Trophoblast cell (in vitro differentiated cells and primary cell): ENCODE measurements at regions not wholly inside any gene's neighbourhood (a gene's known extent, or its start where the extent isn't known, plus 50 kb on each side); places are given as distances from the start of the nearest gene placed in this dataset.

Experiments
- DNase-seq, 2 donors: peaks; one replicate each; pipeline ENCODE4 v3.0.0-alpha.2; 2016
- H2AFZ ChIP-seq: 2 replicates; pipeline ENCODE4 v1.6.1; 2013; ENCODE audit warnings: low read length, moderate library complexity, mild to moderate bottlenecking; ENCODE audit not compliant: insufficient read depth, poor library complexity
- H2AK5ac ChIP-seq: 2 replicates; pipeline ENCODE4 v1.6.1; 2013; ENCODE audit warnings: mild to moderate bottlenecking, low read length
- H2BK120ac ChIP-seq: 2 replicates; pipeline ENCODE4 v1.6.1; 2013; ENCODE audit warnings: low read length, mild to moderate bottlenecking, moderate library complexity; ENCODE audit not compliant: insufficient read depth, poor library complexity
- H2BK12ac ChIP-seq: 2 replicates; pipeline ENCODE4 v1.6.1; 2013; ENCODE audit warnings: mild to moderate bottlenecking, low read length, moderate library complexity
- H2BK5ac ChIP-seq: 2 replicates; pipeline ENCODE4 v1.6.1; 2013; ENCODE audit warnings: low read length, low read depth, moderate library complexity, mild to moderate bottlenecking; ENCODE audit not compliant: poor library complexity
- H3K14ac ChIP-seq: 2 replicates; pipeline ENCODE4 v1.6.1; 2013; ENCODE audit warnings: mild to moderate bottlenecking, low read length
- H3K18ac ChIP-seq: 2 replicates; pipeline ENCODE4 v1.6.1; 2013; ENCODE audit warnings: mild to moderate bottlenecking, low read length
- H3K23ac ChIP-seq: 2 replicates; pipeline ENCODE4 v1.6.1; 2013; ENCODE audit warnings: low read length
- H3K27ac ChIP-seq: 2 replicates; pipeline ENCODE4 v1.5.1; 2013; ENCODE audit warnings: low read depth, mild to moderate bottlenecking, inconsistent platforms, low read length, moderate library complexity
- H3K27me3 ChIP-seq: 2 replicates; pipeline ENCODE4 v1.6.1; 2013; ENCODE audit warnings: inconsistent platforms, mild to moderate bottlenecking, low read length, moderate library complexity; ENCODE audit not compliant: insufficient read depth
- H3K36me3 ChIP-seq, 2 experiments: 1 replicate in 1 of 2; 2 replicates in 1 of 2; pipeline ENCODE4 v1.6.1; 2013; ENCODE audit warnings: low read length in 2 of 2, mild to moderate bottlenecking in 2 of 2, moderate library complexity in 1 of 2; ENCODE audit not compliant: insufficient read depth in 2 of 2, control insufficient read depth in 1 of 2
- H3K4ac ChIP-seq: 2 replicates; pipeline ENCODE4 v1.6.1; 2013; ENCODE audit warnings: low read depth, mild to moderate bottlenecking, low read length, moderate library complexity
- H3K4me1 ChIP-seq, 2 experiments: 1 replicate in 1 of 2; 2 replicates in 1 of 2; pipeline ENCODE4 v1.6.1; 2013; ENCODE audit warnings: low read length in 2 of 2, mild to moderate bottlenecking in 2 of 2, moderate library complexity in 1 of 2; ENCODE audit not compliant: insufficient read depth in 2 of 2, control insufficient read depth in 1 of 2
- H3K4me2 ChIP-seq: 2 replicates; pipeline ENCODE4 v1.6.1; 2013; ENCODE audit warnings: inconsistent platforms, mild to moderate bottlenecking, low read length, moderate library complexity
- H3K4me3 ChIP-seq: 2 replicates; pipeline ENCODE4 v1.5.1; 2013; ENCODE audit warnings: mild to moderate bottlenecking, low read depth, low read length, inconsistent platforms
- H3K79me1 ChIP-seq: one replicate; pipeline ENCODE4 v1.6.1; 2013; ENCODE audit warnings: low read length
- H3K79me2 ChIP-seq: 2 replicates; pipeline ENCODE4 v1.6.1; 2013; ENCODE audit warnings: low read length, mild to moderate bottlenecking; ENCODE audit not compliant: control insufficient read depth, insufficient read depth, poor library complexity
- H3K9ac ChIP-seq: 2 replicates; pipeline ENCODE4 v1.6.1; 2013; ENCODE audit warnings: mild to moderate bottlenecking, low read length
- H3K9me3 ChIP-seq: 2 replicates; pipeline ENCODE4 v1.6.1; 2013; ENCODE audit warnings: low read depth, mild to moderate bottlenecking, control low read depth, inconsistent platforms, low read length; ENCODE audit not compliant: insufficient read depth
- H4K12ac ChIP-seq: 2 replicates; pipeline ENCODE4 v1.6.1; 2013; ENCODE audit warnings: low read depth, mild to moderate bottlenecking, low read length, moderate library complexity
- H4K8ac ChIP-seq: 2 replicates; pipeline ENCODE4 v1.6.1; 2013; ENCODE audit warnings: low read depth, mild to moderate bottlenecking, low read length, moderate library complexity
- H4K91ac ChIP-seq: one replicate; pipeline ENCODE4 v1.6.1; 2013; ENCODE audit warnings: low read depth, mild to moderate bottlenecking, low read length, moderate library complexity
- WGBS: extraction: QIAGEN DNeasy Blood & Tissue Kit; methylation state at CpG from one replicate; pipeline ENCODE4 v1.1.7; 2013; ENCODE audit warnings: missing lambda C conversion rate; ENCODE audit not compliant: insufficient read length, insufficient coverage; ENCODE audit errors: extremely low coverage; 5-methylcytosine and 5-hydroxymethylcytosine counted together

DNA sequence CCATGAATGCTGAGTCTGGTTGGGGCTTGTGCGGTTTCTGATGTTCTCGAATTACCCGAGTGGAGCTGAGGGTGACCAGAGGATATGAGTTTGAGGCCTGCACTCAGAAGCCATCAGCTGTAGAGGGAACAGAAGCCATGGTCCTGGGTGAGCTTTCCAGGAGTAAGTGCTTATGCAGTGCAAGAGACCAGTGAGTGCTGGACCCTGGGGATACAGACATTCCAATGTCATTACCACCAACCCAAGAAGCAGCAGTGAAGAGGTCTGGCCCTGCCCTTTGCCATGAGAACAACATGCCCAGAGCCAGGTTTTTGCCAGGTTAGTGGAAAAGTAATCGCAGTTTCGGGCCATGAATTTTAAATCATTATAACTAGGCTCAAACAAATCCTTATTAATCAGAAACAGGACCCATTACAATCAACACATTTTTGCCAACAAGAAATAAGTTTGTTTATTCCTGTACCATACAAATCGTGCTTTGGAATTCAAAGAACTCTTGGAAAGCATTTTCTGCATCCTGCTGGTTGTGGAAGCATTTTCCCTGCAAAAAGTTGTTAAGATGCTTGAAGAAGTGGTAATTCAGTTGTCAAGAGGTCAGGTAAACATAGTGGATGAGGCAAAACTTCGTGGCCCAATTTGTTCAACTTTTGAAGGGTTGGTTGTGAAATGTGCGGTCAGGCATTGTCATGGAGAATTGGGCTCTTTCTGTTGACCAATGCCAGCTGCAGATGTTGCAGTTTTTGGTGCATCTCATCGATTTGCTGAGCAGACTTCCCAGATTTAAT is 154.6 kb downstream of the SYK start:
- peak; percentile 80 to 81 for DNase-seq
- H3K79me2 ChIP-seq = no peaks in the 10 kb centered on the region
- H2BK5ac ChIP-seq = no peak overlapping the region
- no peak overlapping the region for H2AFZ ChIP-seq
- H4K8ac ChIP-seq = no peak overlapping the region
- no peak overlapping the region for H3K9ac ChIP-seq
- no peak overlapping the region for H3K18ac ChIP-seq
- no peak overlapping the region for H3K23ac ChIP-seq
- H2AK5ac ChIP-seq = no peak overlapping the region
- H4K12ac ChIP-seq = no peak overlapping the region
- H3K4me2 ChIP-seq = no peak overlapping the region
- H3K27ac ChIP-seq = no peak overlapping the region
- H3K4me1 ChIP-seq = peaks cover 0 to 3% of the 10 kb centered on the region in 2 experiments
- H3K4ac ChIP-seq = no peak overlapping the region
- no peak overlapping the region for H2BK12ac ChIP-seq
- H3K14ac ChIP-seq = no peak overlapping the region
- H4K91ac ChIP-seq = no peak overlapping the region
- no peak overlapping the region for H3K4me3 ChIP-seq
- no peaks in the 10 kb centered on the region for H3K9me3 ChIP-seq
- H2BK120ac ChIP-seq = no peak overlapping the region
- H3K79me1 ChIP-seq = no peaks in the 10 kb centered on the region
- H3K27me3 ChIP-seq = no peaks in the 10 kb centered on the region
- H3K36me3 ChIP-seq = no peaks in the 10 kb centered on the region
- no CpG with 5 or more reads among the region's 9 CpGs for WGBS

DNA sequence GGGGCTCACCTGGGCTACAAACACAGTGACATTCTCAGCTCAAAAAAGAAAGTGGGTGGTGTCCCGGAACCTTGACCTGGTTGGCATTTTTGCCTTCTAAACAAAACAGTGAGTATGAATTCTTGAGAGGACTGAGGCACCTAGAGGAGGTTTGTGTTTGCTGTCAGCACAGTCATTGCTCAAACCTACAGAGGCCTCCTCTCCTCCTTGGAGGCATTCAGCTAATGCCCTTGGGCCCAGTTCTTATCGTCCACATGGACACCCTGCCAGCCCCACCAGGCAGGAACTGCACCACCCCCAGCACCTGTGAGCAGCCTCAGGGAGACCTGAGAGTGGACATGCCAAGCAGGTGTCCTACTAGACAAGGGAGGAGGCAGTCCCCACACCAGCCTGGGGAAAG is 156.7 kb downstream of the SYK start:
- Histone ChIP-seq H3K4ac (no peak overlapping the region), H2BK120ac (no peak overlapping the region), H2BK5ac (no peak overlapping the region), H3K18ac (no peak overlapping the region), H3K9ac (no peak overlapping the region), H4K91ac (no peak overlapping the region), H2BK12ac (no peak overlapping the region), H3K27ac (no peak overlapping the region), H2AK5ac (no peak overlapping the region), H3K4me3 (no peak overlapping the region), H3K79me1 (no peaks in the 10 kb centered on the region), H2AFZ (no peak overlapping the region), H3K4me2 (no peak overlapping the region), H3K23ac (no peak overlapping the region), H3K9me3 (no peaks in the 10 kb centered on the region), H3K27me3 (no peaks in the 10 kb centered on the region), H4K12ac (no peak overlapping the region), H3K36me3 (no peaks in the 10 kb centered on the region), H3K4me1 (peaks cover 0 to 3% of the 10 kb centered on the region in 2 experiments), H3K14ac (no peak overlapping the region), H3K79me2 (no peaks in the 10 kb centered on the region), H4K8ac (no peak overlapping the region)
- peak; percentile 88 to 94 for DNase-seq
- no CpG with 5 or more reads among the region's 2 CpGs for WGBS

DNA sequence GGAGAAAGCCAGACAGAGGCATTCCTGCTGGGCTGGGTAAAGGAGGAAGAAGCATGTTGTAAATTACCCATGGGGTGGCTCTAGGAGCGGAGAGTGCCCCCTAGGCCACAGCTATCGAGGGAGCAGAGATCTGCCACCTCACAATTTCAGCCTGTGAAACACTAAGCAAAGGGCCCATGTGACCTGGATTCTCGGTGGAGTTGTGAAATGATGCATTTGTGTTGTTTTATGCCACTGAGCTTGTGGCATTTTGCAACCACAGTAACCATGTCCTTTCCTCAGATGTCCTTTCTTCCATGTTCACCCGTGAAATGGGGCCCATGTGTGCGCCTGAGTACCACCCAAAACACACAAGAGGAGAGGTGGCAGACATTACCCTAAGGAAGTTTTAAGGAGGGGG is 159.3 kb downstream of the SYK start:
- H3K23ac ChIP-seq = no peak overlapping the region
- no peak overlapping the region for H3K18ac ChIP-seq
- no peak overlapping the region for H2BK5ac ChIP-seq
- no peaks in the 10 kb centered on the region for H3K9me3 ChIP-seq
- no peak for DNase-seq
- no peaks in the 10 kb centered on the region for H3K27me3 ChIP-seq
- peaks cover 2% of the 10 kb centered on the region for H3K79me1 ChIP-seq
- H2AFZ ChIP-seq = no peak overlapping the region
- no peak overlapping the region for H4K8ac ChIP-seq
- H3K4me2 ChIP-seq = no peak overlapping the region
- H3K36me3 ChIP-seq = no peaks in the 10 kb centered on the region
- no peak overlapping the region for H4K12ac ChIP-seq
- whole genome bisulfite sequencing = no CpG with 5 or more reads among the region's 5 CpGs
- no peak overlapping the region for H3K27ac ChIP-seq
- H3K4me1 ChIP-seq = peaks cover 10 to 11% of the 10 kb centered on the region in 2 experiments
- no peak overlapping the region for H2BK120ac ChIP-seq
- no peak overlapping the region for H4K91ac ChIP-seq
- no peaks in the 10 kb centered on the region for H3K79me2 ChIP-seq
- no peak overlapping the region for H3K14ac ChIP-seq
- H3K4ac ChIP-seq = no peak overlapping the region
- no peak overlapping the region for H3K4me3 ChIP-seq
- H2BK12ac ChIP-seq = no peak overlapping the region
- no peak overlapping the region for H3K9ac ChIP-seq
- no peak overlapping the region for H2AK5ac ChIP-seq

DNA sequence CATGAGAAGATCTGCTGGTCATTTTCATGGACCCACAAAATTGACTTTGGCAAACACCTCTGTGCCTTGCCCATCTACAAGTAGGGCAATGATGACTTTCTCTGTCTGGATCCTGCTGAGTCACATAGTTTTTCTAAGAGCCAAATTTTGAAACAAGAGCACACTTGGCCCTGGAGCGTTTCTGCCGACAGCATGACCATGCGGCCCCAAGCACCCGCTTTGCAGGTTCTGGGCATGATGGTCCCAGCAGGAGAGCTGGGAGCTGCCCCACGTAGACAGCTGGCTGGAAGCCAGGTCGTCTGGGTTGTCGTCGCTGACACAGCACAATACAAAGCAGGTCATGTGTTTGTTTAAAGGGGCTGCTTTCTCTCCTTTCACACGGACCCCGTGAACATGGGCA is 159.8 kb downstream of the SYK start:
- Histone ChIP-seq H3K23ac (no peak overlapping the region), H3K9ac (no peak overlapping the region), H3K18ac (no peak overlapping the region), H3K79me2 (no peaks in the 10 kb centered on the region), H3K14ac (no peak overlapping the region), H3K27ac (no peak overlapping the region), H3K9me3 (no peaks in the 10 kb centered on the region), H4K12ac (no peak overlapping the region), H2BK120ac (no peak overlapping the region), H2AFZ (no peak overlapping the region), H3K79me1 (peaks cover 2% of the 10 kb centered on the region), H2BK5ac (no peak overlapping the region), H3K4me1 (peaks cover 8 to 11% of the 10 kb centered on the region in 2 experiments), H4K91ac (no peak overlapping the region), H3K4ac (no peak overlapping the region), H3K27me3 (no peaks in the 10 kb centered on the region), H3K4me2 (no peak overlapping the region), H2AK5ac (no peak overlapping the region), H2BK12ac (no peak overlapping the region), H3K36me3 (no peaks in the 10 kb centered on the region), H4K8ac (no peak overlapping the region), H3K4me3 (no peak overlapping the region)
- no peak for DNase-seq
- no CpG with 5 or more reads among the region's 10 CpGs for WGBS
